ENCODE measurements at regions not wholly inside any gene's neighbourhood (a gene's known extent, or its start where the extent isn't known, plus 50 kb on each side); places are given as distances from the start of the nearest gene placed in this dataset.

DNA sequence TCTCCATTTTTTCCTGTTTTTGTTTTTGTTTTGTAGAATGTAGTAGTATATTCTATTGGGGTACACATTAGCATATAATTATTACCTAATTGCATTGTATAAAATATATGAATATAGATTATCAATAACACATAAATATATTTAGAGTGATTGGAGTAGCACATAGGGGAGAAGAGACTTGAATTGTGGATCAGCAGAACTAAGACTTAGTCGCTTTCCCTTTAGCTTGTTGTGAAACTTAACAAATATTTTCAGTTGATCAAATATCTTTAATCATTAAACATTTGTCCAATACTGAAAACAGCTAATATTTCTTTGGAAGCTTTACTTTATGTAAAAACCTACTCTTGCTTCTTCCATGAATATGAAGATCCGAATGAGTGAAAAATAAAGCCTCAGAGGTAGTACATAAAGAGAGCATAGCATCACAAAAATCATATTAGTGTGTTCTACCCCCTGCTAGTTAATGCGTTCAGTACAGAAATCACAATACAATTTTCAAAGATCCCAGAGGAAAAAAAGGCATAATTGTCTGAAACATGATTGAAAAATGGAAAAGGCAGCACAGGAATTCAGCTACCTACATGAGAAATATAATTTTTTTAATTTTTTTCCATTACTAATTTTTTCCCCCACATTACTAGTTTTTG is 1348.0 kb upstream of the PRR20A start:
- ATAC-seq (replicated peaks in 1 of 2) (no peak), DNase-seq (no peak)
- Mint-ChIP-seq H3K9me3 (peaks cover 6 to 10% of the 10 kb centered on the region in 2 donors), H3K27me3 (ENCODE audit: low read depth) (no peaks in the 10 kb centered on the region), H3K27ac (no peak overlapping the region), H3K36me3 (ENCODE audit: insufficient read depth in 2 of 2) (peaks cover 1 to 2% of the 10 kb centered on the region in 2 donors), H3K4me1 (ENCODE audit: low read depth) (no peaks in the 10 kb centered on the region), H3K4me3 (no peak overlapping the region)

DNA sequence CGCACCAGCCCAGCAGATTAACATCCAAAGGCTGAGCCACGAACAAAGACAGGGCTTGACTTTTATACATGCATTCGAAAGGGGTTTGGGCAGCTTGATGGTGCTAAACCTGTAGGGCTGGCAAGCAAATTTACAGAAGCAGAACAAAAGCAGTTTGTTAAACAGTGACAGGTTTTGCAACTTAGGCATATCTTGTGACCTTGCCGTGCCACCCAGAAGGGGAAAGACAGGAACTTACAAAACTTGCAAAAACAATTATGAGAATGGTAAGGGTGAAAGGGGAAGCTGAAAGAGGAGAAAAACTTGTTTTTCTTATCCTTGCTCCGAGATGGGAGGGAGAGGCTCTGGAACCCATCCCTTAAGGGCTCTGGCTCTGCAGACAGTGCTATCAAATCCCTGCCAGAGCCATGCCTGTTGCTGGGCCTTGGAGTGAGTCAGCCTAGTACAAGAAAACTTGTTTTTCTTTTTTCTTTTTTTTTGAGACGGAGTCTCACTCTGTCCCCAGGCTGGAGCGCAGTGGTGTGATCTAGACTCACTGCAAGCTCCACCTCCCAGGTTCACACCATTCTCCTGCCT is 1325.2 kb upstream of the PRR20A start:
- ATAC-seq (replicated peaks in 1 of 2) (no peak), DNase-seq (no peak)
- Mint-ChIP-seq H3K4me3 (no peak overlapping the region), H3K4me1 (ENCODE audit: low read depth) (no peaks in the 10 kb centered on the region), H3K27ac (no peak overlapping the region), H3K9me3 (peaks cover 5 to 7% of the 10 kb centered on the region in 2 donors), H3K27me3 (ENCODE audit: low read depth) (no peaks in the 10 kb centered on the region), H3K36me3 (ENCODE audit: insufficient read depth in 2 of 2) (peaks cover 0 to 1% of the 10 kb centered on the region in 2 donors)

DNA sequence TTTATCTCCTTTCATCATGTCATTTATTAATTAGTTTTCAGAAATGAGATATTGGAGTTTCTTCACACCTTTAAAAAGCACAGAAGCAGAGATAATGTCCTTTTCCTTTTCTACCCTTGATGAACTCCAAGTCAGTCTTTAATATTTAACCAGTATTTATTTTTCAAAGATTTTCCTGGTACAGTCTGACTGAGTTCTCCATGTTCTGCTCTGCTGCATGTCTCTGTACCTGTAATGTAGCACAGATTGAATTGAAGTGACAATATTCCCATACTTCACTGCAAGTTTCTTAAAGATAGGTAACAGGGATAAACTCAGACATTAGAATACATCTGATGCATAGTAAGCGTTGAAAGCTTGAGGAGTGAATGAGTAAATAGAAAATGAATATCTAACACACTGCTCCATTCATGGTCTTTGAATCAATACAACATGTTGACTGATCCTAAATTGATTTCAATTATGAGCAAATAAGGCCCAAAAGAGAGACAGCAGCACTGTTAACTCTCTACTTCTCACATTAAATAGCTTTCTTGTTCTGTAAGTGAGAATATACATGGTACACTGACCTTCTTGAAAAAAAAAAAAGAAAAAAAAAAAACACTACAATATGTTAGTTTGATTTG is 1323.6 kb upstream of the PRR20A start:
- no peak overlapping the region for H3K4me3 Mint-ChIP-seq
- DNase-seq, result no peak

DNA sequence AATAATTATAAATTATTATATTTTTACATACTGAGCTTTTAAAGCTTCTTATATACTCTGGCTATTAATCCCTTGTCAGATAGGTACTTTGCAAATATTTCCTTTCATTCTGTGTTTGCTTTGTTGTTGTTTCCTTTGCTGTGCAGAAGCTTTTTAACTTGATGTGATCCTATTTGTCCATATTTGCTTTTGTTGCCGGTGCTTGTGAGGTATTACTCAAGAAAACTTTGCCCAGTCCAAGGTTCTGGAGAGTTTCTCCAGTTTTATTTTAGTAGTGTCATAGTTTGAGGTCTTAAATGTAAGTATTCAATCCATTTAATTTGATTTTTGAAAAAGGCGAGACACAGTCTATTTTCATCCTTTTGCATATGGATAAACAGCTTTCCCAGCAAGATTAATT is 1319.9 kb upstream of the PRR20A start:
- H3K9me3 Mint-ChIP-seq, result peaks cover 5 to 6% of the 10 kb centered on the region in 2 donors
- no peaks in the 10 kb centered on the region for H3K27me3 Mint-ChIP-seq (ENCODE audit: low read depth)
- no peak overlapping the region for H3K4me3 Mint-ChIP-seq
- H3K27ac Mint-ChIP-seq, result no peak overlapping the region
- DNase-seq (no peak), ATAC-seq (replicated peaks in 1 of 2) (no peak)
- H3K4me1 Mint-ChIP-seq (ENCODE audit: low read depth), result no peaks in the 10 kb centered on the region
- peaks cover 0 to 1% of the 10 kb centered on the region in 2 donors for H3K36me3 Mint-ChIP-seq (ENCODE audit: insufficient read depth in 2 of 2)

More for the DNA sequence above, 1323.6 kb upstream of the PRR20A start:
- peaks cover 6 to 7% of the 10 kb centered on the region in 2 donors for H3K9me3 Mint-ChIP-seq
- H3K27me3 Mint-ChIP-seq (ENCODE audit: low read depth), result no peaks in the 10 kb centered on the region
- no peak for ATAC-seq (replicated peaks in 1 of 2)
- H3K27ac Mint-ChIP-seq, result no peak overlapping the region
- H3K36me3 Mint-ChIP-seq (ENCODE audit: insufficient read depth in 2 of 2), result peaks cover 0 to 1% of the 10 kb centered on the region in 2 donors
- H3K4me1 Mint-ChIP-seq (ENCODE audit: low read depth), result no peaks in the 10 kb centered on the region

DNA sequence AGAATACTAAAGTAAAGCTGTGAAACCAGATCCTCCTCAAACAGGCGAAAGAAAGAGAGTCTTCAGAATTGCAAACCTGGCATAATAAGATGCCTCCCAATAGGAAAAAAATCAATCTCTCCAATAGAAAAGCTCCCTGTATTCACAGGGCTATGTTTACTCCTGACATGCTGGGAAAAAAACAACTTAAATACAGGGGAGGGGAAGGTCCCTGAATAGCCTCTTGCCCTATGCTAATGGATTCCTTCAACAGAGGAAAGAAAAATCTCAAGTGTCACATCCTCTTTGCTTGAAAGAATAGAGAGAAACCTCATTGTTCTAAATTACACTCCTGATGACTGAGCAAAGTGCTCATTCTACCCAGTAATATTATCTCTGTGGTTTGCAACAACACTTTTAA is 1271.1 kb upstream of the PRR20A start:
- ATAC-seq (replicated peaks in 1 of 2) (no peak), DNase-seq (no peak)
- Mint-ChIP-seq H3K4me1 (ENCODE audit: low read depth) (no peaks in the 10 kb centered on the region), H3K36me3 (ENCODE audit: insufficient read depth in 2 of 2) (peaks cover 0 to 5% of the 10 kb centered on the region in 2 donors), H3K4me3 (no peak overlapping the region), H3K27ac (no peak overlapping the region), H3K9me3 (peaks cover 7 to 17% of the 10 kb centered on the region in 2 donors), H3K27me3 (ENCODE audit: low read depth) (no peaks in the 10 kb centered on the region)

DNA sequence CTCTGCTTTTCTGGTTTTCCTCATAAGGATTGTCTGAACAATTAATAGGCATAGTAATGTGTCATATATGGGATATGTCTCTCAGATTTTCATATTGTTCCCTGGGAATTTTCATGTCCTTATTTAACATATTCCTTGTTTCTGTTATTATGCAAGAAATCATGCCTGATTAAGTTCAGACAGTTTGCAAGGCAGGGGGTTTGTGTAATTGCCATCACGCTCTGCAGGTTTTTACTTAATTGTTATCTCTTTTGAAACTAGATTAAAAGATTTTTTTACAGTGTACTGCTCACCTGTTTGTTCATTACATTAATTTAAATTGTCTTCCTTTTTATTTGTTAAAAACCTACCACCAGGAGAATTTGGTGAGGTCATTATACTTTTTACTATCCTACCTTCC is 1253.2 kb upstream of the PRR20A start:
- Mint-ChIP-seq H3K27ac (no peak overlapping the region), H3K27me3 (ENCODE audit: low read depth) (no peaks in the 10 kb centered on the region), H3K4me1 (ENCODE audit: low read depth) (no peaks in the 10 kb centered on the region), H3K9me3 (peaks cover 7 to 8% of the 10 kb centered on the region in 2 donors), H3K36me3 (ENCODE audit: insufficient read depth in 2 of 2) (peaks cover 0 to 2% of the 10 kb centered on the region in 2 donors), H3K4me3 (no peak overlapping the region)
- ATAC-seq (replicated peaks in 1 of 2), result no peak
- no peak for DNase-seq

DNA sequence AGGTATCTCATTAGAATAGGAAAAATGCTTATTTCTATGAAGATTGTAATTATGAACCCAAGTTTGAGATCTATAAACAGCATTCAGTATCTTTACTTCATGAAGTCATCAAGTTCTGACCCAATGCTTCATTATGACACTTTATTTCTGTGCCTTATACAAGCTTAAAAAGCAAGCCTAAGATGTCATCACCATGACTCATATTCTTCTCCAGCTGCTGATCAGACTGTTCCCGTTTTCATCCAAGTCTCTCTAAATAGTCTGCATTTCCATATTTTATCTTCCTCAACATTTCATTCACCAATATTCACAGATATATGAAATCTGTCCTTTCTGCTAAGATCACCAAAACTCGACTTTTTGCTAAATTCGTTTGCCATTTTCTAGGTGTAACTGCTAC is 1247.2 kb upstream of the PRR20A start:
- Mint-ChIP-seq H3K36me3 (ENCODE audit: insufficient read depth in 2 of 2) (no peaks in the 10 kb centered on the region), H3K4me3 (no peak overlapping the region), H3K27me3 (ENCODE audit: low read depth) (no peaks in the 10 kb centered on the region), H3K9me3 (peaks cover 3 to 5% of the 10 kb centered on the region in 2 donors), H3K4me1 (ENCODE audit: low read depth) (no peaks in the 10 kb centered on the region), H3K27ac (no peak overlapping the region)
- ATAC-seq (replicated peaks in 1 of 2) (no peak), DNase-seq (no peak)

DNA sequence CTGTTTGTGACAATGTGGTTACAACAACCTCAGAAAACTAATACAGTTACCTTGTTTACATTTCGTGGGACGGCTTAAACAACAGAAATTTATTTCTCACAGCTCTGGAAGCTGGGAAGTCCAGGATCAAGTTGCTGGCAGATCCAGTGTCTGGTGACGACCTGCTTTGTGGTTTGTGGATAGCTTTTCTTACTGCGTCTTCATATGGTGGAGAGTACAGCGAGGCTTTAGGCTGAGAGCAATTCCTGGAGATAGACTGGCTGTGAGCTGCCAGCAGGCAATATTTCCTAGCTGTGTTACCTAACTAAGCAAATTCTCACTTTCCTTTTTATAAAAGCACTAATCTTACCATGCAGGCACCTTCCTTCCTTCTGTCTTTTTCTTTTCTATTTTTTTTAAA is 1203.5 kb upstream of the PRR20A start:
- Mint-ChIP-seq H3K4me1 (ENCODE audit: low read depth) (no peaks in the 10 kb centered on the region), H3K9me3 (peaks cover 8 to 9% of the 10 kb centered on the region in 2 donors), H3K36me3 (ENCODE audit: insufficient read depth in 2 of 2) (peaks cover 3 to 4% of the 10 kb centered on the region in 2 donors), H3K27me3 (ENCODE audit: low read depth) (no peaks in the 10 kb centered on the region), H3K27ac (no peak overlapping the region), H3K4me3 (no peak overlapping the region)
- no peak for ATAC-seq (replicated peaks in 1 of 2)
- DNase-seq, result no peak

DNA sequence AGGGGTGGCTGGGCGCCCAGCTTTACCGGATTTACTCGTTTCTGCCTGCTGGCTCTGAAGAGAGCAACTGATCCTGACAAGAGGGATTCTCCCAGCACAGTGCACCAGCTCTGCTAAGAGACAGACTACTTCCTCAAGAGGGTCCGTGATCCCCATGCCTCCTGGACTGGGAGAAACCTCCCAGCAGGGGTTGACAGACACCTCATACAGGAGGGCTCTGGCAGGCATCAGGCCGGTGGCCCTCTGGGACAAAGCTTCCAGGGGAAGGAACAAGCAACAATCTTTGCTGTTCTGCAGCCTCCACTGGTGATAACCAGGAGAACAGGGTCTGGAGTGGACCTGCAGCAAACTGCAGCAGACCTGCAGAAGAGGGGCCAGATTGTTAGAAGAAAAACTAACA is 1192.5 kb upstream of the PRR20A start:
- ATAC-seq (replicated peaks in 1 of 2), result no peak
- Mint-ChIP-seq H3K36me3 (ENCODE audit: insufficient read depth in 2 of 2) (peaks cover 0 to 5% of the 10 kb centered on the region in 2 donors), H3K4me3 (no peak overlapping the region), H3K27ac (no peak overlapping the region), H3K9me3 (peaks cover 20% of the 10 kb centered on the region in 2 donors), H3K4me1 (ENCODE audit: low read depth) (no peaks in the 10 kb centered on the region), H3K27me3 (ENCODE audit: low read depth) (no peaks in the 10 kb centered on the region)
- no peak for DNase-seq

DNA sequence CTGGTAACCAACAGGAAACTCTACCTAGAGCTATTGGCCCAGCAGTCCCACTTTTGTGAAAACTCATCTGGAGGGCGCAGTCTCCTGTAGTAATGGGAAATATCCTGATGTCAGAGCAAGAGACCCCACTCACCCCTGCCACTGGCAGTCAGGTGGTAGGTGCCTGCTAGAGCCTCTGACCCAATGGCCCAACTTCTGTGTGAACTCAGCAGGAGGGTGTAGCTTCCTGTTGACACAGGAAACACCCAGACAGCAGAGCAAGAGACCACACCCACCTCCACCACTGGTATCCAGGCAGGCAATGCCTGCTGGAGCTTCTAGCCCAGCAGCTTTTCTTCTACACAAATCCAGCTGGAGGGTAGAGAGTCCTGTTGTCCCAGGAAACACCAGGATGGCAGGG is 1176.8 kb upstream of the PRR20A start:
- H3K27me3 Mint-ChIP-seq (ENCODE audit: low read depth), result no peaks in the 10 kb centered on the region
- H3K36me3 Mint-ChIP-seq (ENCODE audit: insufficient read depth in 2 of 2), result peaks cover 0 to 4% of the 10 kb centered on the region in 2 donors
- H3K4me1 Mint-ChIP-seq (ENCODE audit: low read depth), result no peaks in the 10 kb centered on the region
- H3K4me3 Mint-ChIP-seq, result no peak overlapping the region
- H3K9me3 Mint-ChIP-seq, result peaks cover 4 to 13% of the 10 kb centered on the region in 2 donors
- DNase-seq (no peak), ATAC-seq (replicated peaks in 1 of 2) (no peak)
- H3K27ac Mint-ChIP-seq, result no peak overlapping the region

DNA sequence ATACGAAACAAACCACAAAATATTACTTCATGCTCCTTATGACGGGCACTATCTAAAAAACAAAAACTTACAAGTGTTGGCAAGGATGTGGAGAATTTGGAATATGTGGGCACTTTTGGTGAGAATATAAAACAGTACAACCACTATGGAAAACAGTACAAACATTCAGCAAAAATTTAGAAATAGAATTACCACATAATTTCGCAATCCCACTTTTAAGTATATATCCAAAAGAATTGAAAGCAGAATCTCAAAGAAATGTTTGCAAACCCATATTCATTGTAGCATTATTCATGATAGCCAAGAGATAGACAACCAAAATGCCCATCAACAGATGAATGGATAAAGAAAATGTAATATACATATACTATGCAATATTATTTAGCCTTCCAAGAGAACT is 1173.7 kb upstream of the PRR20A start:
- ATAC-seq (replicated peaks in 1 of 2) (no peak), DNase-seq (no peak)
- no peaks in the 10 kb centered on the region for H3K27me3 Mint-ChIP-seq (ENCODE audit: low read depth)
- H3K36me3 Mint-ChIP-seq (ENCODE audit: insufficient read depth in 2 of 2), result peaks cover 0 to 2% of the 10 kb centered on the region in 2 donors
- H3K27ac Mint-ChIP-seq, result no peak overlapping the region
- no peaks in the 10 kb centered on the region for H3K4me1 Mint-ChIP-seq (ENCODE audit: low read depth)
- H3K9me3 Mint-ChIP-seq, result peaks cover 2 to 8% of the 10 kb centered on the region in 2 donors
- H3K4me3 Mint-ChIP-seq, result no peak overlapping the region

DNA sequence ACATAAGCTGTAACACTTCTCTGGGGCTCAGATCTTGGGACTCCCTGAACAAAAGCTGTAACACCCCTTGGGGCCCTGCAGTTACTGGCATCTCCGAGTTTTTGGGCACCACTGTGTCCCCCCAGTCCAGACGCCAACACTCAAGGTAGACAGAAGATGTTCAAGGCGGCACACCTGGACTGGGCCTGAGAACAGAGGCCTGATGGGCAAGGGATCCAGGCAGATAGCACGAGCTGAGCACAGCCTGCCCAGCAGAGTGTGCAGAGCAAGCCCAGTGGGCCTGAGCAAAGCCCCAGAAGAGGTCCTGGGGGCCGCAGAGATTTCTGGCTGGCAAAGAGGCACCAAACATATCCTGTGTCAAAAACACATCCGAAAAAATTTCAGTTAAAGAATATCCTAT is 1163.3 kb upstream of the PRR20A start:
- Mint-ChIP-seq H3K4me1 (ENCODE audit: low read depth) (no peaks in the 10 kb centered on the region), H3K9me3 (peaks cover 0 to 5% of the 10 kb centered on the region in 2 donors), H3K27ac (no peak overlapping the region), H3K27me3 (ENCODE audit: low read depth) (no peaks in the 10 kb centered on the region), H3K36me3 (ENCODE audit: insufficient read depth in 2 of 2) (no peaks in the 10 kb centered on the region), H3K4me3 (no peak overlapping the region)
- ATAC-seq (replicated peaks in 1 of 2), result no peak
- no peak for DNase-seq

DNA sequence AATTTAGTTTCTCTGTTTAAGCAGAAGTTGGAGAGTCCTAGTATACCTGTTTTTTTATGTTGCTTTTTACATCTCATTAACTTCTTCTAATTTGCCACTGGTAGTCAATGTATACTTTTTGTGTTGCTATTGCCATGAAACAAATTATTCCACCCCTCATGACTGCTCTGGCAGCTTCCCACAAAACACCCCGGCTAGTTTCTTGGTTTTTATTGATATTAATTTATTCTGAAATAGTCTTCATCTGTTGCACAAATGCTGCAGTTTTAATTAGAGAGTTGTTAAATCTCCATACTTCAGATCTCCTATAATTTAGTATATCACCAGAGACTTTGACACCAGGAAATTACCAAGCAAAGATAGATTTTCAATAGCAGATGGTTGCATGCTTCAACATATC is 1159.3 kb upstream of the PRR20A start:
- Mint-ChIP-seq H3K27ac (no peak overlapping the region), H3K4me1 (ENCODE audit: low read depth) (no peaks in the 10 kb centered on the region), H3K36me3 (ENCODE audit: insufficient read depth in 2 of 2) (no peaks in the 10 kb centered on the region), H3K9me3 (peaks cover 0 to 5% of the 10 kb centered on the region in 2 donors), H3K27me3 (ENCODE audit: low read depth) (no peaks in the 10 kb centered on the region), H3K4me3 (no peak overlapping the region)
- ATAC-seq (replicated peaks in 1 of 2), result no peak
- DNase-seq, result no peak
